ENCODE measurements at regions not wholly inside any gene's neighbourhood (a gene's known extent, or its start where the extent isn't known, plus 50 kb on each side); places are given as distances from the start of the nearest gene placed in this dataset.
"Not testable (repeated sequence)": the region's sequence is repeated elsewhere in the genome, so short reads cannot be mapped to it uniquely, and the experiment has no call there.

DNA sequence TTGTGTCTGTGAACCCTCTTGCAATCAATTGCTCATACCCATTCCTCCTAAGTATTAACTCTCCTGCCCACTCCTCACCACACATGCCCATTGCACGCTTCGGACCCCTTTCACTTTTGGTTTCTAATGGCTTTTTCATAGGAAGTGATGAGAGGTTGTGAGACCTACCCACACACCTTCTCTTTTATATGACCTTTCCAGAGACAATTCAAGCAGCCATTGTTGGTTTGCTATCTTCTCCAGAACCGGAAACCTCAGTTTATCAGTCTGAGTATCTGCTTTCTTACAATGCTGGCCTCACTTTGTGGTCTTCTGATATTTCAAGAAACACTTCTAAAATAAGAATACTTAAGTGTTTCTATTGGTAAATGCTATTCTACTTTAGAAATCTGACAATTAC is 1550.8 kb upstream of the SLC10A2 start:
- Histone ChIP-seq H3K9me3 (ENCODE audit: control insufficient read depth, low read length) (no peaks in the 10 kb centered on the region), H3K4me1 (ENCODE audit: control insufficient read depth, insufficient read depth, low read length) (no peaks in the 10 kb centered on the region), H3K36me3 (ENCODE audit: control insufficient read depth, insufficient read depth, low read length) (no peaks in the 10 kb centered on the region), H3K9ac (ENCODE audit: low read length) (no peak overlapping the region), H3K27me3 (ENCODE audit: control insufficient read depth, insufficient read depth, low read length) (no peaks in the 10 kb centered on the region), H3K4me3 (ENCODE audit: low read length) (no peak overlapping the region)

DNA sequence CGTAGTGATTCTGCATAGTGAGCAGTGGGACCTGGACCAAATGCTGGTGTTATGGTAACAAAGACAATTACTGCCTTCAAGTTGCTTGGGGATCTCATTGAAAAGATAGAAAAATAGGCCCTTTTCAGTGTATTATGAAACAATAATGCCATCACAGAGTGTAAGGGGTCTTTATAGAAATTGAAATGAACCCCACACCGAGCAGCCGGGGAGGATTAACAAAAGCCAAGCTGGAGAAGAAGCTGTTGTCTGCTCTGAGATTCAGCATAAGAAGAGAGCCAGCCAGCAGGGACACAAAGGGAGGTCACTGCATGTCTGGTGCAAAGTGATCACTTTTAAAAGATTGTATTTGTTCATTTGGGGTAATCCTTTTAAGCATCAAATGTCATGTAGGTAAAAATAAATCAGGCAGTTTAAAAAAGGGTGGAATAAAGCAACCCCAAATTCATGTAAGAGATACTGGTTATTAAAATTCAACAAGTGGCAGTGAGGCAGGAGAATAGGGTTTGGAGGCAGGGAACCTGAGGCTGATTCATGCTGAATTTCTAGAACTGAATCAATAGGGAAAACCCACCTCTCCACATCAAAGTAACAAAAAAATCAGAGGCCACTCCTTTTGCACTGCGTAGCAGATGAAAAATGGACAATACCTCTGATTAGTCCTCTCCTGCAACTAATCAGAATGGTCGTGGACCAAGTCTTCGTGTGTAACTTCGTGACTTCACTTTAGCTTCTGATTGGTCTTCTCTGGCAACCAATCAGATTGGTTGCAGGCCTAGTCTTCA is 1548.3 kb upstream of the SLC10A2 start:
- H3K9me3 ChIP-seq (ENCODE audit: control insufficient read depth, low read length) = no peaks in the 10 kb centered on the region
- no peak overlapping the region for H3K4me3 ChIP-seq (ENCODE audit: low read length)
- no peak overlapping the region for H3K9ac ChIP-seq (ENCODE audit: low read length)
- no peaks in the 10 kb centered on the region for H3K36me3 ChIP-seq (ENCODE audit: control insufficient read depth, insufficient read depth, low read length)
- no peaks in the 10 kb centered on the region for H3K27me3 ChIP-seq (ENCODE audit: control insufficient read depth, insufficient read depth, low read length)
- no peaks in the 10 kb centered on the region for H3K4me1 ChIP-seq (ENCODE audit: control insufficient read depth, insufficient read depth, low read length)

DNA sequence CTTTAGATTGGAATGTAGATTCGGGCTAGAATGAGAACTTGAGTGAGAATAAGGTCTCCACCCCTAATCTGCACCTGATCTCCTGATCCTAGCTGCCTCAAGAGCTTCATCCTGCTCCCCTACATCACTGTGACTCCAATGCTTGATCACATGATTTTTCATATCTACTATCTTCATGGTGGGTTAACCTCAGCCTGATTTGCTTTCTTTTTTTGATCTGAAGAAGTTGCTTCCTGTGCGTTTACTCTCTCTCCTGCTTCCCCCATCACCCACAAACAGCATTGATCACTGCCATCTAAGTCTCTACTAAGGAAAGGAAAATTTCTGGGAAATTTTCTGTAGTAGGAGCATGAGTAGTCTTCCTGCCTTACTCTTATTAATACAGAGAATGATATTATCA is 1542.1 kb upstream of the SLC10A2 start:
- H3K9me3 ChIP-seq (ENCODE audit: control insufficient read depth, low read length) = no peaks in the 10 kb centered on the region
- H3K4me3 ChIP-seq (ENCODE audit: low read length) = no peak overlapping the region
- no peaks in the 10 kb centered on the region for H3K27me3 ChIP-seq (ENCODE audit: control insufficient read depth, insufficient read depth, low read length)
- no peaks in the 10 kb centered on the region for H3K36me3 ChIP-seq (ENCODE audit: control insufficient read depth, insufficient read depth, low read length)
- no peak overlapping the region for H3K9ac ChIP-seq (ENCODE audit: low read length)
- no peaks in the 10 kb centered on the region for H3K4me1 ChIP-seq (ENCODE audit: control insufficient read depth, insufficient read depth, low read length)

DNA sequence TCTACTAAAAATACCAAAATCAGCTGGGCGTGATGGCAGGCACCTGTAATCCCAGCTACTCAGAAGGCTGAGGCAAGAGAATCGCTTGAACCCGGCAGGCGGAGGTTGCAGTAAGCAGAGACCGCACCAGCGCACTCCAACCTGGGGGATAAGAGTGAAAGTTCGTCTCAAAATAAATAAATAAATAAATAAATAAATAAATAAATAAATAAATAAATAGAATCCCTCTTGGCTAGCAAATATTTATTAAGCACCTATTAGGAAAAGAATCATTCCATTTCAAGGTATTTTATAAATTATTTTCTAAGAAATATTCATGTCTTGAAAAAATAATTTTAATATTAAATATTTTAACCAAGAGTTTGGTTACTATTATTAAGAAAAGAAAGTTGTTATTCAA is 1539.2 kb upstream of the SLC10A2 start:
- H3K27me3 ChIP-seq (ENCODE audit: control insufficient read depth, insufficient read depth, low read length); H3K4me3 ChIP-seq (ENCODE audit: low read length); H3K9ac ChIP-seq (ENCODE audit: low read length): not testable (repeated sequence)

DNA sequence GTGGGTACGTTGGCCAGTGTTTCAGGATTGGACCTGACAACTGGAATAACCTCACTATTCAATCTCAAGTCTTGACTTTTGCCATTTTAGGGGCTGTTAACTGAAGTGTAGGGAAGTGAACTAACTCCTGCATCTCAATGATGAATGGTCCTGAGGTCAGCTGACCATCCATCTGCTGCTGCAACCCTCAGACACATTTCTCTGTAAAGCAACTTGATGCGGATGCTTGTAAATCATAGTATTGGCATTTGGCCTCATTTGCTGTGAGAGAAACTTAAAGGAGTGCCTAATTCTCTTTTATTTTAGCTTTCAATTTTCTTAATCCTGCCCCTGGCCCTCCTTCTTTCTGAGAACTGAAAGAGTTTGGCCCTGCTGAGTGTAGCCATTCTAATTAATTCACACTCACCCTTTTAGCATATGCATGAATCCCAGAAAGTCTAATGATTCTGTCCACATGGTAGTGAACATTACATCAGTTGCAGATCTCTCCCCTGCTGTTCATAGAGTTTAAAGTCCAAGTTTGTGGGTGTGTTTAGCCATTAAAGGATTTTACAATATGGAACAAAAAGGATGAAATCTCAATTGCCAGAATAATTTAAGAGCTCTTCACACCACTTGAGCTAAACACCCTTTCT is 1531.4 kb upstream of the SLC10A2 start:
- H3K4me3 ChIP-seq (ENCODE audit: low read length) = no peak overlapping the region
- H3K9ac ChIP-seq (ENCODE audit: low read length) = no peak overlapping the region
- H3K27me3 ChIP-seq (ENCODE audit: control insufficient read depth, insufficient read depth, low read length) = no peaks in the 10 kb centered on the region
- H3K9me3 ChIP-seq (ENCODE audit: control insufficient read depth, low read length) = no peaks in the 10 kb centered on the region
- no peaks in the 10 kb centered on the region for H3K36me3 ChIP-seq (ENCODE audit: control insufficient read depth, insufficient read depth, low read length)
- no peaks in the 10 kb centered on the region for H3K4me1 ChIP-seq (ENCODE audit: control insufficient read depth, insufficient read depth, low read length)

More for the DNA sequence above, 1539.2 kb upstream of the SLC10A2 start:
- not testable (repeated sequence) for H3K36me3 ChIP-seq (ENCODE audit: control insufficient read depth, insufficient read depth, low read length); H3K9me3 ChIP-seq (ENCODE audit: control insufficient read depth, low read length); H3K4me1 ChIP-seq (ENCODE audit: control insufficient read depth, insufficient read depth, low read length)

DNA sequence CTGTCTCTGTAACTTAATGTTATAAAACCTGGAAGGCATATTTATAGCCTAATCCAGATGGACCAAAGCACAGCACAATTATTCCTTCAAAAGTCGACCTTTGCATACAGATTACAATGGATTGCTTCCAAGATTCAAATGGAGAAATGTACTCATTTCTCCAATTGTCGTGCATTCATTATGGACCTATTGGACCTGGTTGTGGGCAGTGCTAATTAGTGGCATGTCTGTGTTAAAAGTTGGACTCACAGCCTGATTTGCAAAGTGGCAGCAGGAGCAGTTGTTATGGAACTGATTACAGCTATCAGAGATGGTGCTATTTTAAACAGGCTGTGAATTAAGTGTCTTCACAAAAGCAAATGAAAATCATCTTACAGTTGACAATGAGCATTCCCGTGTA is 1529.3 kb upstream of the SLC10A2 start:
- Histone ChIP-seq H3K9me3 (ENCODE audit: control insufficient read depth, low read length) (no peaks in the 10 kb centered on the region), H3K4me1 (ENCODE audit: control insufficient read depth, insufficient read depth, low read length) (no peaks in the 10 kb centered on the region), H3K9ac (ENCODE audit: low read length) (no peak overlapping the region), H3K36me3 (ENCODE audit: control insufficient read depth, insufficient read depth, low read length) (no peaks in the 10 kb centered on the region), H3K27me3 (ENCODE audit: control insufficient read depth, insufficient read depth, low read length) (no peaks in the 10 kb centered on the region), H3K4me3 (ENCODE audit: low read length) (no peak overlapping the region)

DNA sequence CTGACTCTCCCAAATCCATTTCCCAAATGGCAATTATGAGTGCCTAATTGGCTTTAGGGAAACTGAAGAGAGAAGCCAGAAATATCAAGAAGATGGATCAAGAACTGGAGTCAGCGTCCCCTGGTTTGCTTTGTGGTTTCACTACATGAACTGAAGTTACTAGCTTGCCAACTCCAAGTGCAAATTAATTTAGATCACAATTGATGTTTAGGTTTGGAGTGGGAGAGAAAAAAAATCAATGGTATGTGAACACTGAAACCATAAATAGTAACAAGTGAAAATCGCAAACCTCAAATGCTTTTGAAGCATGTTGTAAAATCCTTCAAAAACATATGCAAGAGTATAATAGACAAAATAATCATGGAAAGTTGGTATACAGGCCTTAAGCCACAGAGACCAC is 1528.6 kb upstream of the SLC10A2 start:
- no peaks in the 10 kb centered on the region for H3K9me3 ChIP-seq (ENCODE audit: control insufficient read depth, low read length)
- H3K9ac ChIP-seq (ENCODE audit: low read length) = no peak overlapping the region
- H3K27me3 ChIP-seq (ENCODE audit: control insufficient read depth, insufficient read depth, low read length) = no peaks in the 10 kb centered on the region
- no peaks in the 10 kb centered on the region for H3K4me1 ChIP-seq (ENCODE audit: control insufficient read depth, insufficient read depth, low read length)
- no peak overlapping the region for H3K4me3 ChIP-seq (ENCODE audit: low read length)
- H3K36me3 ChIP-seq (ENCODE audit: control insufficient read depth, insufficient read depth, low read length) = no peaks in the 10 kb centered on the region

DNA sequence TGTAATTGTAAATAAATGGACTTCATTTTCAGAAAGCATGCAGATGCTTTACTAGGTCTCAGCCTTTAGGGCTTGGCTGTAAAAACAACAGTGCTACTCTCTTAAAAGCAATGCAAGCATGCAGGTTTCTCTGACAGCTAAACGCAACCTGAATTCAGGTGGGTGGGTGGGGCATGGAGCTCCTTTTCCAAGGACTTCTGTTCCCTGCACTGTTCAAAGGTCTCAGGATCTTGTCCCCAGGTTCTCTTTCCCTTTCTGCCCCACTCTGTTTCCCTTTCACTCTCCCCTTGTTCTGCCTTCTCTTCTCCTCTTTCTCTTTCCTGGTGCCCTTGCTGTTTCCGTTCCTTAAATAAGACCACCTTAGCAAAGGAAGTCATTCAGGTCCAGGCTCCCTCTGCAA is 1527.5 kb upstream of the SLC10A2 start:
- H3K9ac ChIP-seq (ENCODE audit: low read length) = no peak overlapping the region
- no peak overlapping the region for H3K4me3 ChIP-seq (ENCODE audit: low read length)
- H3K9me3 ChIP-seq (ENCODE audit: control insufficient read depth, low read length) = no peaks in the 10 kb centered on the region
- no peaks in the 10 kb centered on the region for H3K4me1 ChIP-seq (ENCODE audit: control insufficient read depth, insufficient read depth, low read length)
- no peaks in the 10 kb centered on the region for H3K27me3 ChIP-seq (ENCODE audit: control insufficient read depth, insufficient read depth, low read length)
- H3K36me3 ChIP-seq (ENCODE audit: control insufficient read depth, insufficient read depth, low read length) = no peaks in the 10 kb centered on the region

DNA sequence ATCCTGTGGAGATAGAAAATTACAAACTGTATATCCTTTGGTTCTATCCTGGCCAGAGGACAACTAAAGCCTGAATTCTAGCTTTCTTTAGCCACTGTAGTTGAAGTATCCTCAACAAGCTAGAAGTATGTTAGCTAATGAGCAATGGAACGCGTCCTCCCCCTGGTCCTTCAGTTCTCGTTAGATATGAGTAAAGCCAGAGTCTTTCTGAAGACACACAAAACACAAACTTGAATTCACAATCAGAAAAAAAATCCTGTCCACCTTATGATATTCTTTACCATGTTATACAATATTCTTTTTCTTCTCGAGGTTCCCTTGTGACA is 1527.0 kb upstream of the SLC10A2 start:
- Histone ChIP-seq H3K9ac (ENCODE audit: low read length) (no peak overlapping the region), H3K27me3 (ENCODE audit: control insufficient read depth, insufficient read depth, low read length) (no peaks in the 10 kb centered on the region), H3K9me3 (ENCODE audit: control insufficient read depth, low read length) (no peaks in the 10 kb centered on the region), H3K4me1 (ENCODE audit: control insufficient read depth, insufficient read depth, low read length) (no peaks in the 10 kb centered on the region), H3K4me3 (ENCODE audit: low read length) (no peak overlapping the region), H3K36me3 (ENCODE audit: control insufficient read depth, insufficient read depth, low read length) (no peaks in the 10 kb centered on the region)

DNA sequence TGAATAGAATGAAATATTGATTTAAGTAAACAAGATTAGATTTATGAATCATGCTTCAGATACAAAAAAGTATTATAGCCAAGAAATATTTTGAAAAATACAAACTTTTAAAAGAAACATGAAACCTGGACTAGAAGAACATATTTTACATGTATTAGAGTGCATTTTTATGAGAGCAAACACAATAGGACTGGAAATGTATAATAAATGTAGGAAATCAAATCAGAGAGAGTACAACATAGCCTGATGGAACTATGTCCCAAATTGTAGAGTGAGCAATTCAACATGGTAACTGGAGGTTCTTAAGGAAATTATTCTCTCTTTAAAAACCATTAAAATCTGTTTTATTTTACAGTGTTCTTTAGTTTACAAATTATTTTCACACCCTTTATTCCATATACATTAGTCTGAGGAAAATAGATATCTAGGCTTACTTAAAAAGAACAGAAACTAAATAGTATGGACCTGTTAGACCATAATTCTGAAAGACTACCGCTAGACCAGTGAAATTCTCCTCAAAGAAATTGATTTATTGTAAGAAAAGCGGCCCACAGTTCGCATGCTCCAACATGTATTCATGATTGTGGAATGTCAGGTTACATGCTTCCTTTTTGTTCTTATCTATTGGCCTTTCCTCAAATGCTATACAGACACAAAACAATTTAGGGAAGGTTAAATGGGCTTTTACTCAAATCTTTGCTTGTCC is 1526.5 kb upstream of the SLC10A2 start:
- H3K4me1 ChIP-seq (ENCODE audit: control insufficient read depth, insufficient read depth, low read length) = no peaks in the 10 kb centered on the region
- no peaks in the 10 kb centered on the region for H3K36me3 ChIP-seq (ENCODE audit: control insufficient read depth, insufficient read depth, low read length)
- H3K9me3 ChIP-seq (ENCODE audit: control insufficient read depth, low read length) = no peaks in the 10 kb centered on the region

DNA sequence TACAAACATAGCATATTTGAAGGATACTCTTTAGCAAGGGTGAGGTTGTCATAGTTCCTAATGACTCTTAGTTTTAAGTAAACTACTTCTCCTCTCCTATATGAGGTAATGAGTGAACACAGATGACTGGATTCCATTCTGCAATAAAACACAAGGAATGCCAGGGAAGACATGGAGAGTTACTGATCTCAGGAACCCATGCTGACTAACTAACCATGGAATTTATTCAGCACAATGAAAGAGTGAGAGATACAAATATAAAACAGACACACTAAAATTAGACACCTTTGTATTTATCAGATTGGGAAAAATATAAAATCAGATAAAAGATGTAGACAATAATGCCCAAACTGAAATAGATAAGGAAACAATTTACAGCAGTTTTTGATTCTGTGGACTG is 1525.9 kb upstream of the SLC10A2 start:
- H3K9ac ChIP-seq (ENCODE audit: low read length) = no peak overlapping the region
- H3K4me1 ChIP-seq (ENCODE audit: control insufficient read depth, insufficient read depth, low read length) = no peaks in the 10 kb centered on the region
- no peaks in the 10 kb centered on the region for H3K9me3 ChIP-seq (ENCODE audit: control insufficient read depth, low read length)
- no peaks in the 10 kb centered on the region for H3K27me3 ChIP-seq (ENCODE audit: control insufficient read depth, insufficient read depth, low read length)
- no peak overlapping the region for H3K4me3 ChIP-seq (ENCODE audit: low read length)
- no peaks in the 10 kb centered on the region for H3K36me3 ChIP-seq (ENCODE audit: control insufficient read depth, insufficient read depth, low read length)

More for the DNA sequence above, 1526.5 kb upstream of the SLC10A2 start:
- H3K4me3 ChIP-seq (ENCODE audit: low read length) = no peak overlapping the region
- H3K27me3 ChIP-seq (ENCODE audit: control insufficient read depth, insufficient read depth, low read length) = no peaks in the 10 kb centered on the region
- no peak overlapping the region for H3K9ac ChIP-seq (ENCODE audit: low read length)

DNA sequence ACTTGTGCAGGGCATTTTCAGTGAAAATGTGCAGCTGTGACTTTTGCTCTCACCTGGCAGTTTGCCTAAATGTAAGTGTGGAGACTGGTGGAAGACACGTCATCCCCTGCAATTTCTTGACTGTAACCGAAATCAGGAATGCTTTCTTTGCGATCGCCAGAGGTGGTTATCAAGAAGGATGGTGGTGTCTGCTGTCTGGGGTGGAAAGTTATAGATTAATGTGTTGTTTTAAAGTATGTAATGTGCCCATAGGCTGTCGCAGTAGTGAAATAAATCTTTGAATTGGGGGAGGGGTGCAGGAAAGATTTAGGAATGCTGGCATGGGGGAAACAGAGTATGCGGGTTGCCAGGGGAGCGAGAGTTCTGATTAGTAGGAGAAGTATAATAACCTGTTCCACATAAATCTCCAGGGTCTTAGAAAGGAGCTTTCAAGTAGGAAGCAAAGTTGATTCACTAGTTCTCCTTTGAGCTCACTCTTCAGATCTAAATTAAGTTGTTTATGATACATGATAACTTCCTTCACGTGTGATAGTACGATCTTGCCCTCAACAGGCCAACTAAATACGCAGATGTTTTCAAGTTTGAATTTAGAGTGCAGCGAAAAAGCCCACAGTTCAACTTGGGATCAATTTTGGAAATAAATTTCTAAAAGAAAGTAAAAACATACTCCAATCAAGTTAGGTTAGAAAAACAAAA is 1520.0 kb upstream of the SLC10A2 start:
- Histone ChIP-seq H3K4me1 (ENCODE audit: control insufficient read depth, insufficient read depth, low read length) (no peaks in the 10 kb centered on the region), H3K9me3 (ENCODE audit: control insufficient read depth, low read length) (no peaks in the 10 kb centered on the region), H3K4me3 (ENCODE audit: low read length) (no peak overlapping the region), H3K36me3 (ENCODE audit: control insufficient read depth, insufficient read depth, low read length) (no peaks in the 10 kb centered on the region), H3K9ac (ENCODE audit: low read length) (no peak overlapping the region), H3K27me3 (ENCODE audit: control insufficient read depth, insufficient read depth, low read length) (no peaks in the 10 kb centered on the region)
